ENCODE measurements at regions not wholly inside any gene's neighbourhood (a gene's known extent, or its start where the extent isn't known, plus 50 kb on each side); places are given as distances from the start of the nearest gene placed in this dataset.

DNA sequence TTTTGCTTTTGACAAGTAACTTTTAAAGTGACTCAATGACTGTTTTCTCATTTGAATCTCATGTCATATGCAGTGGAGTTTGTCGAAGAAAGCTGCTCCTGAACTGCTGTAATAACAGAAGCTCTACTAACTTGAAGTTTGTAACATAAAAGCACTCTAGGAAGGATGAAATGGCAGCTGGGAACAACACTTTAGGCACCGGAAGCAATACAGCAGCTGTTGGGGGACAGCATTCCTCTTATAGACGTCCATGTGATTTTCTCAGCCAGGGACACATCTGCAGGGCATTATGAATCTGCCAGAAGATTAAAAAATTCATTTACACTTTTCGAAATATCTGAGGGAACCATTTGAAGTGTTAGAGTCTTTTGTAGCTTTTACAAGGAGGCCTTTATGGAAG, 1035.8 kb downstream of the ADGRL3 start:
- no peak overlapping the region for H3K4me3 ChIP-seq (ENCODE audit: low read depth, low read length)
- DNase-seq (ENCODE audit: low read depth): no peak
- TF ChIP-seq, protein P1, sequence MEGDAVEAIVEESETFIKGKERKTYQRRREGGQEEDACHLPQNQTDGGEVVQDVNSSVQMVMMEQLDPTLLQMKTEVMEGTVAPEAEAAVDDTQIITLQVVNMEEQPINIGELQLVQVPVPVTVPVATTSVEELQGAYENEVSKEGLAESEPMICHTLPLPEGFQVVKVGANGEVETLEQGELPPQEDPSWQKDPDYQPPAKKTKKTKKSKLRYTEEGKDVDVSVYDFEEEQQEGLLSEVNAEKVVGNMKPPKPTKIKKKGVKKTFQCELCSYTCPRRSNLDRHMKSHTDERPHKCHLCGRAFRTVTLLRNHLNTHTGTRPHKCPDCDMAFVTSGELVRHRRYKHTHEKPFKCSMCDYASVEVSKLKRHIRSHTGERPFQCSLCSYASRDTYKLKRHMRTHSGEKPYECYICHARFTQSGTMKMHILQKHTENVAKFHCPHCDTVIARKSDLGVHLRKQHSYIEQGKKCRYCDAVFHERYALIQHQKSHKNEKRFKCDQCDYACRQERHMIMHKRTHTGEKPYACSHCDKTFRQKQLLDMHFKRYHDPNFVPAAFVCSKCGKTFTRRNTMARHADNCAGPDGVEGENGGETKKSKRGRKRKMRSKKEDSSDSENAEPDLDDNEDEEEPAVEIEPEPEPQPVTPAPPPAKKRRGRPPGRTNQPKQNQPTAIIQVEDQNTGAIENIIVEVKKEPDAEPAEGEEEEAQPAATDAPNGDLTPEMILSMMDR (IDR thresholded peaks at IDR 0.05; ENCODE audit: insufficient read depth, low read depth, low read length): no peak

DNA sequence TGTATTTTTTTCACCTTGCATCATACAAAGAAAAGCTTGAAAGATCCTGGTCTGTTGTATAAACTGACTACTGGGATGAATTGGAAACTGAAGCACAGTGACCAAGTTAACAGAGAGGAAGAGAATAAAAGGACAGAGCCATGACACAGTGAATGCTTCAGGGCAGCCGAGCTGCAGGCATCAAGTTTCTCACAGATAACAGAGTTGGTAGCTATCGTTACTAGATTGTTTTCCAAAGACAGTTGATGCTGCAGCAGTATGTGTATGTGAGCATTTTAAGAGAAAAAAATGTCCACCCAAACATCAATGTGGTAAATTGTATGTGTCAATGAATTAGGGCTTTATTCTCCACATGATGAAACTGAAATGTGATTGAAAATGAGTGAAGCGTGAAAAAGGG, 1032.7 kb downstream of the ADGRL3 start:
- no peak overlapping the region for H3K4me3 ChIP-seq (ENCODE audit: low read depth, low read length)
- DNase-seq (ENCODE audit: low read depth): no peak
- TF ChIP-seq, protein P1 (IDR thresholded peaks at IDR 0.05; ENCODE audit: insufficient read depth, low read depth, low read length): no peak

DNA sequence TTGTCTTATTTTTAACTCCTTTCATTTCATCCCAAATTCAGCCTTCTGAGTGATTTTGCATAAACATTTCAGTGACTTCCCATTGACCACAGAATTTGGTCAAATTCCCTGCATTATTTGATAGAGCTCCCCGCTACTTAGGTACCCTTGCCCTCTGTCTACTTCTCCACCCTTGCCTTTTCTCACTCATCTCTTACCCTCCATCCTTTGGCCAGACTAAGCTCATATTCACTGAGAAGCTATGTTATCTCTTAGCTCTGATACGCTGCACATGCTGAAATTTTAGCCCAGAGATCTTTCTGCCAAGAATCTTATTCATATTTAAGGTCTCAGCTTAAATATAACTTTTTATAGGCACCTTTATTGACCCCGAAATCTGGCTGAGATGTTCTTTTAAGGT, 1031.9 kb downstream of the ADGRL3 start:
- DNase-seq (ENCODE audit: low read depth): no peak
- TF ChIP-seq, protein P1 (IDR thresholded peaks at IDR 0.05; ENCODE audit: insufficient read depth, low read depth, low read length): no peak
- H3K4me3 ChIP-seq (ENCODE audit: low read depth, low read length): no peak overlapping the region

DNA sequence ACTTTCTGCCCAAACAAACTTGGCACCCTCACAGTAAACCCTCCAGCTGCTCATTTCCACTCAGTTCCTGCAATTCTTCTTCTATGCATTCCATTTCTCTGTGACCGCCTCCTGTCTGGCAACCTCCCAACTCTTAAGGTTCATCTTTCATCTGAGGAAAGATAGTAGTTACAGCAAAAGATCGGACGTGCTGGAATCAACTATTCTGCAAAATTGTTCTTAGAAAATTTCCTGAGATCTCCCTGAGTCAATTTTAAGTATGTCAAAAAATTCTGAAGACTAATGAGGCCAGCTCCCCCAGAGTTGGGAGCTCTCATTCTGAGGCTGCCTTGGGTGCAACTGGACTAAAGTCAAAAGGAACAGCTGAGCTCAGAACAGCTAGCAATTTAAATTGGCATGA, 1026.0 kb downstream of the ADGRL3 start:
- H3K4me3 ChIP-seq (ENCODE audit: low read depth, low read length): no peak overlapping the region
- no peak for DNase-seq (ENCODE audit: low read depth)
- TF ChIP-seq, protein P1 (IDR thresholded peaks at IDR 0.05; ENCODE audit: insufficient read depth, low read depth, low read length): no peak

DNA sequence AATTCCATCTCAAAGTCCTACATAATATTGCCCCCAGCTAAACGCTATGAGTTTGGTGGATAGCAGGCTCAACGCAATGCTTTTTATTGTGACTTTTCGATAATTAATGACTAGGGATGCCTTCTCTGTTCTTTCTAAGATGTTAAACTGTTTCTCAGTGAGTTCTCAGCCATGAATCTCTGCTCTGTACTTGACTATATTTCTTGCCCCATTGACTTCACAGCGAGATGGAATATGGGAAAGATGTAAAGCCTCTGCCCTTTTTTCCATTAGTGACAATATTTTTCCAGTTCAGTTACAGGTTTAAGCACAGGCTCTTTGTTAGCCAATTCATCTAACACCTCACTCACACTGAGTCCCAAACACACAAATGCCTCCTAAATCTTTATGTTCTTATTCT, 1022.0 kb downstream of the ADGRL3 start:
- TF ChIP-seq, protein P1 (IDR thresholded peaks at IDR 0.05; ENCODE audit: insufficient read depth, low read depth, low read length): no peak
- DNase-seq (ENCODE audit: low read depth): no peak
- H3K4me3 ChIP-seq (ENCODE audit: low read depth, low read length): no peak overlapping the region

DNA sequence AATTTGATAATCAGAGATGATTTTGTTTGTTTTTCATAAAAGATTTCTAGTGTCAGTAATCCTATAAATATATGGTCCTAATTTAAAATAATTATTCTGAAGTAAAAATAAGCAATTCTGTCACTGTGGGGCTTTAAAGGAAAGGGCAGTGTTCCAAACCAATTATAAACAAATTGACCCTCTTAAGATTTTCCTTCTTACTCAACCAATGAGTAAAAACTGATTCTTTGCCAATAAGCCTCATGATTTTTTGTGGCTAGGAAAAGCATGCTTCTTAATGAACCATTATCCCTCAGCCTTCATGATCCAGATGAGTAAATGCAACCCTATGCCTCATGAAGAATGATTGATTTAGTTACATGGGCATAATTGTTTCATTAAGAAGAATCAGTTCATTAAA, 1010.4 kb downstream of the ADGRL3 start:
- DNase-seq (ENCODE audit: low read depth): no peak
- no peak overlapping the region for H3K4me3 ChIP-seq (ENCODE audit: low read depth, low read length)
- TF ChIP-seq, protein P1 (IDR thresholded peaks at IDR 0.05; ENCODE audit: insufficient read depth, low read depth, low read length): no peak

DNA sequence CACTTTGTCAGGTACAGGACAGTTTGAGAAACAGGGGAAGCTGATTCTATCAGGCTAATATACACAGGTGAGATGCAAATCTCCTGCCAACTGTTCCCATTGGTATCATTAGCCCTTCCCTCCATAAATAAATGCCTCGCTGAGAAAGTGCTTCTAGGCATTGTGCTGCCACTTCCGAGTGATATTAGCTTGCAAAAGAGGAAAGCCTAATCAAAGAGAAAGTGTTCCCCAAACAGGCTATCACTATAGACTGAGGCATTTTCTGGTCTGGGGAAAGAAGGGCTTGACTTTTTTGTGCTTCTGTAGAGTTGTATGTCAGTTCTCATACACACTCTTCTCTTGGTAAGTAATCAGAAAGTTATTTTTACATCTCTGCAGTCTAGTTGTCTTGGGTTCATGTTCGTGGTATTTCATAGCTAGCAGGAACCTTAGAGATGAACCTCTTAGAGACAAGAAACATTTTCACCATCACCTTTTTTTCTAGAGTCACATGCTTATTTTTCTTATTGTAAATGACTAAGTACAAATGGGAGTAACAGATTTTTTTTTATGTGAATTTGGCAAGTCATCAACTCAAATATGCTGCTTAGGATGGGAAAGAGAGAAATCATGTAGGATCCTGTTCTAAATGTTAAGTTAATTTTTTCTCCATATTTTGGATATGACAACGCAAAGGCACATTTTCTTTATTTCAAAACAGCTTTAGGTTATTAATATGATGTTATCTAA, 1009.8 kb downstream of the ADGRL3 start:
- no peak for DNase-seq (ENCODE audit: low read depth)
- TF ChIP-seq, protein P1 (IDR thresholded peaks at IDR 0.05; ENCODE audit: insufficient read depth, low read depth, low read length): no peak
- no peak overlapping the region for H3K4me3 ChIP-seq (ENCODE audit: low read depth, low read length)
